SU-DHL-6 (cell line): ENCODE measurements at regions not wholly inside any gene's neighbourhood (a gene's known extent, or its start where the extent isn't known, plus 50 kb on each side); places are given as distances from the start of the nearest gene placed in this dataset.

Experiments used
- H2AFZ ChIP-seq: fragments of 200-600 bp; sonication (generic); 2 replicates; pipeline ENCODE4 v1.6.1; 2014; ENCODE audit warnings: low read depth, mild to moderate bottlenecking, moderate library complexity, mixed read lengths, antibody characterized with exemption, low read length; ENCODE audit not compliant: severe bottlenecking
- H3F3A ChIP-seq: fragments of 200-600 bp; shearing (Covaris generic); 2 replicates; pipeline ENCODE4 v1.6.0; 2016; ENCODE audit warnings: antibody characterized with exemption, mild to moderate bottlenecking; ENCODE audit not compliant: insufficient read depth
- H3K27ac ChIP-seq: fragments of 200-600 bp; sonication (generic); 2 replicates; pipeline ENCODE4 v1.5.1; 2016; ENCODE audit warnings: low read depth, mild to moderate bottlenecking, low read length, moderate library complexity, mixed read lengths
- H3K27me3 ChIP-seq: fragments of 200-600 bp; sonication (generic), shearing (Covaris generic); 2 replicates; pipeline ENCODE4 v1.6.0; 2014; ENCODE audit warnings: mild to moderate bottlenecking, low read length
- H3K36me3 ChIP-seq: fragments of 200-600 bp; sonication (generic); 2 replicates; pipeline ENCODE4 v1.6.1; 2014; ENCODE audit warnings: mild to moderate bottlenecking, low read length, mixed read lengths
- H3K4me2 ChIP-seq: fragments of 300-600, 200-600 bp; shearing (Covaris generic), sonication (generic); 2 replicates; pipeline ENCODE4 v1.6.0; 2014; ENCODE audit warnings: low read length, low read depth, mild to moderate bottlenecking; ENCODE audit not compliant: poor library complexity, severe bottlenecking
- H3K4me3 ChIP-seq: fragments of 200-600 bp; sonication (generic); 2 replicates; pipeline ENCODE4 v1.5.1; 2014; ENCODE audit warnings: antibody characterized with exemption, low read length, mild to moderate bottlenecking, mixed read lengths; ENCODE audit not compliant: insufficient read depth, poor library complexity, severe bottlenecking
- H3K79me2 ChIP-seq: fragments of 200-600 bp; sonication (generic); 2 replicates; pipeline ENCODE4 v1.6.1; 2014; ENCODE audit warnings: mild to moderate bottlenecking, low read length, moderate library complexity; ENCODE audit not compliant: insufficient read depth
- H3K9ac ChIP-seq: fragments of 200-600 bp; sonication (generic); 2 replicates; pipeline ENCODE4 v1.7.0; 2014; ENCODE audit warnings: mild to moderate bottlenecking, low read length
- H3K9me2 ChIP-seq: fragments of 200-600 bp; sonication (generic); replicated peaks from 2 replicates; pipeline ENCODE4 v1.6.1; 2014; ENCODE audit warnings: low read length; ENCODE audit not compliant: insufficient read depth
- H3K9me3 ChIP-seq: fragments of 200-600 bp; sonication (generic); 2 replicates; pipeline ENCODE4 v1.6.1; 2014; ENCODE audit warnings: low read length, mixed read lengths; ENCODE audit not compliant: insufficient read depth
- H4K20me1 ChIP-seq: fragments of 200-600 bp; sonication (generic); 2 replicates; pipeline ENCODE4 v1.6.1; 2014; ENCODE audit warnings: low read depth, mild to moderate bottlenecking, antibody characterized with exemption, low read length, moderate library complexity, mixed read lengths
- CTCF ChIP-seq: fragments of 200-600 bp; sonication (generic); IDR thresholded peaks from one replicate; pipeline ENCODE4 v1.5.1; 2017; ENCODE audit warnings: antibody characterized with exemption, mild to moderate bottlenecking, low read length, moderate library complexity; ENCODE audit not compliant: insufficient read depth, poor library complexity, severe bottlenecking
- EZH2phosphoT487 ChIP-seq: fragments of 200-600 bp; sonication (generic), shearing (Covaris generic); conservative IDR thresholded peaks from 2 replicates; pipeline ENCODE4 v1.6.1; 2018; ENCODE audit warnings: mild to moderate bottlenecking, antibody characterized with exemption, low read length, moderate library complexity, mixed read lengths

GRCh38 chr15:62822228-62822627, 220.3 kb upstream of the TPM1 start:
- TF ChIP-seq CTCF (no peak), EZH2phosphoT487 (no peak)
- no peaks in the 10 kb centered on the region for H3K36me3 ChIP-seq
- no peaks in the 10 kb centered on the region for H3K9me2 ChIP-seq
- no peaks in the 10 kb centered on the region for H3K27me3 ChIP-seq
- no peaks in the 10 kb centered on the region for H3K9me3 ChIP-seq
- H2AFZ ChIP-seq = no peak overlapping the region
- no peak overlapping the region for H3K9ac ChIP-seq
- H3K4me3 ChIP-seq = no peak overlapping the region
- H3K79me2 ChIP-seq = no peaks in the 10 kb centered on the region
- no peak overlapping the region for H3K27ac ChIP-seq
- H3K4me2 ChIP-seq = no peak overlapping the region
- no peaks in the 10 kb centered on the region for H3F3A ChIP-seq
- H4K20me1 ChIP-seq = no peaks in the 10 kb centered on the region

GRCh38 chr15:62823561-62823960, 219.0 kb upstream of the TPM1 start:
- Histone ChIP-seq H3K9me3 (no peaks in the 10 kb centered on the region), H3K27ac (no peak overlapping the region)

GRCh38 chr15:62824111-62825015, 218.2 kb upstream of the TPM1 start:
- Histone ChIP-seq H2AFZ (no peak overlapping the region), H3K9ac (no peak overlapping the region), H3K36me3 (no peaks in the 10 kb centered on the region), H3K4me2 (no peak overlapping the region), H3F3A (no peaks in the 10 kb centered on the region), H3K79me2 (no peaks in the 10 kb centered on the region), H3K4me3 (no peak overlapping the region), H3K9me3 (no peaks in the 10 kb centered on the region), H3K9me2 (no peaks in the 10 kb centered on the region), H4K20me1 (no peaks in the 10 kb centered on the region), H3K27me3 (no peaks in the 10 kb centered on the region), H3K27ac (no peak overlapping the region)
- TF ChIP-seq CTCF = no peak
- TF ChIP-seq EZH2phosphoT487 = no peak

More at GRCh38 chr15:62823561-62823960, 219.0 kb upstream of the TPM1 start:
- Histone ChIP-seq H3K27me3 (no peaks in the 10 kb centered on the region), H3K9me2 (no peaks in the 10 kb centered on the region), H3K9ac (no peak overlapping the region), H3K79me2 (no peaks in the 10 kb centered on the region), H3F3A (no peaks in the 10 kb centered on the region), H3K36me3 (no peaks in the 10 kb centered on the region), H3K4me3 (no peak overlapping the region), H2AFZ (no peak overlapping the region), H3K4me2 (no peak overlapping the region), H4K20me1 (no peaks in the 10 kb centered on the region)
- TF ChIP-seq EZH2phosphoT487 (no peak), CTCF (no peak)
